OCI-LY7 (cell line): ENCODE measurements at regions not wholly inside any gene's neighbourhood (a gene's known extent, or its start where the extent isn't known, plus 50 kb on each side); places are given as distances from the start of the nearest gene placed in this dataset.
"Not testable (repeated sequence)": the region's sequence is repeated elsewhere in the genome, so short reads cannot be mapped to it uniquely, and the experiment has no call there.

ENCODE experiments used
- BruUV-seq: library from RNA; stranded (reverse); fragments of 400-500 nt; replicated peaks from 2 replicates; lab custom pipeline; 2021; lab: Mats Ljungman, UMichigan
- CTCF ChIA-PET: fragments of 300-600 bp; sonication (Branson Sonifier 250); formaldehyde crosslinking; loops from one replicate; lab custom pipeline; 2022; ENCODE audit warnings: antibody characterized with exemption; ENCODE audit not compliant: unreplicated experiment; lab: Charles Lee
- POLR2A ChIA-PET: fragments of 300-600 bp; sonication (Branson Sonifier 250); formaldehyde crosslinking; loops from one replicate; lab custom pipeline; 2022; ENCODE audit warnings: antibody characterized with exemption; lab: Charles Lee
- DNase-seq: peaks from one replicate; pipeline ENCODE4 v3.0.0-alpha.2; 2015; ENCODE audit warnings: low spot score
- H2AFZ ChIP-seq: fragments of 200-600 bp; sonication (generic), shearing (Covaris generic); 2 replicates; pipeline ENCODE4 v1.6.1; 2014; ENCODE audit warnings: mild to moderate bottlenecking, antibody characterized with exemption, low read length, moderate library complexity
- H3K27ac ChIP-seq: fragments of 200-600 bp; sonication (generic); 2 replicates; pipeline ENCODE4 v1.5.1; 2014; ENCODE audit warnings: mixed run types, low read depth, mild to moderate bottlenecking, moderate library complexity, low read length, inconsistent platforms; ENCODE audit not compliant: poor library complexity, severe bottlenecking
- H3K36me3 ChIP-seq: fragments of 200-600 bp; sonication (generic); 2 replicates; pipeline ENCODE4 v1.6.1; 2014; ENCODE audit warnings: mild to moderate bottlenecking, antibody characterized with exemption, low read length, moderate library complexity, mixed read lengths; ENCODE audit not compliant: insufficient read depth
- H3K4me1 ChIP-seq: fragments of 200-600 bp; sonication (generic); 2 replicates; pipeline ENCODE4 v1.5.1; 2014; ENCODE audit warnings: mild to moderate bottlenecking, low read length; ENCODE audit not compliant: insufficient read depth, poor library complexity, severe bottlenecking
- H3K4me2 ChIP-seq: fragments of 200-600 bp; sonication (generic); 2 replicates; pipeline ENCODE4 v1.6.1; 2014; ENCODE audit warnings: mild to moderate bottlenecking, low read length
- H3K4me3 ChIP-seq: fragments of 200-600 bp; sonication (generic); 2 replicates; pipeline ENCODE4 v1.5.1; 2014; ENCODE audit warnings: mild to moderate bottlenecking, low read depth, low read length; ENCODE audit not compliant: poor library complexity, severe bottlenecking
- H3K79me2 ChIP-seq: fragments of 200-600 bp; sonication (generic); 2 replicates; pipeline ENCODE4 v1.6.1; 2016; ENCODE audit warnings: low read depth, mild to moderate bottlenecking, low read length, moderate library complexity, mixed read lengths; ENCODE audit not compliant: insufficient read depth
- H3K9me2 ChIP-seq: fragments of 200-600 bp; sonication (generic); 2 replicates; pipeline ENCODE4 v1.6.1; 2016; ENCODE audit warnings: mild to moderate bottlenecking, low read length, mixed read lengths; ENCODE audit not compliant: insufficient read depth
- H3K9me3 ChIP-seq: fragments of 200-600 bp; sonication (generic); 2 replicates; pipeline ENCODE4 v1.6.1; 2014; ENCODE audit warnings: mild to moderate bottlenecking, mixed run types, low read length, mixed read lengths
- H4K20me1 ChIP-seq: fragments of 200-600 bp; sonication (generic); 2 replicates; pipeline ENCODE4 v1.6.1; 2014; ENCODE audit warnings: mild to moderate bottlenecking, antibody characterized with exemption, low read length, moderate library complexity, mixed read lengths; ENCODE audit not compliant: insufficient read depth
- EZH2phosphoT487 ChIP-seq: fragments of 200-600 bp; sonication (generic); IDR thresholded peaks from 2 replicates; pipeline ENCODE4 v1.6.1; 2018; ENCODE audit warnings: low read depth, borderline replicate concordance, mild to moderate bottlenecking, mixed run types, antibody characterized with exemption, low read length, moderate library complexity, mixed read lengths
- intact Hi-C: fragments of 100-400 bp; cut with micrococcal nuclease; formaldehyde crosslinking; loops from one replicate; pipeline ENCODE4 v1.10.0; 2022; ENCODE audit not compliant: unreplicated experiment
- TF ChIP-seq, protein P1 (sequence below): fragments of 200-600 bp; sonication (generic); conservative IDR thresholded peaks from 2 replicates; pipeline ENCODE4 v1.5.1; 2014; ENCODE audit warnings: mild to moderate bottlenecking, antibody characterized with exemption, low read length, moderate library complexity, mixed read lengths

DNA sequence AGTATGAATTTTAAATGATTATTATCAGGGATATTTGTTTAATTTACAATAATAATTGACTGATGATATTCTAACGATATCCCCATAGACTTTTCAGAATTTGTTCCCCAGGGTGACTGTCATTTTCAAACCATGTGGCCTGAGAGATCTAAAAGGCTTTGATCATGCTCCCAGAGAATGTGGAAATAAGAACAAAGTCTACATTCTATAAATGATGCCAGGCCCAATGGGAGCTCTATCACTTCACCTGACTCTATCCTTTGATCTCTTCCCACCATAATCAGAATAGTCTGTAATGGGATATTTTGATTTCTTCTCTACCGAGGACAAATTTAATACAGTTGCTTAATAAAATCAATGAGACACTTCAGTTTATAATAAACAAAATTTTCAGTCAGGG, 483.4 kb upstream of the IRAK1BP1 start:
- no peaks in the 10 kb centered on the region for H4K20me1 ChIP-seq
- no peaks in the 10 kb centered on the region for H3K9me3 ChIP-seq
- intact Hi-C loops, result no loop called here
- no peak for DNase-seq
- H3K4me3 ChIP-seq, result no peak overlapping the region
- H3K79me2 ChIP-seq, result no peaks in the 10 kb centered on the region
- ChIA-PET POLR2A (no interaction called here), CTCF (no interaction called here)
- no peak overlapping the region for H3K27ac ChIP-seq
- H3K9me2 ChIP-seq, result no peaks in the 10 kb centered on the region
- H3K36me3 ChIP-seq, result no peaks in the 10 kb centered on the region
- no peak overlapping the region for H3K4me2 ChIP-seq
- no peaks in the 10 kb centered on the region for H3K4me1 ChIP-seq
- TF ChIP-seq, protein P1, sequence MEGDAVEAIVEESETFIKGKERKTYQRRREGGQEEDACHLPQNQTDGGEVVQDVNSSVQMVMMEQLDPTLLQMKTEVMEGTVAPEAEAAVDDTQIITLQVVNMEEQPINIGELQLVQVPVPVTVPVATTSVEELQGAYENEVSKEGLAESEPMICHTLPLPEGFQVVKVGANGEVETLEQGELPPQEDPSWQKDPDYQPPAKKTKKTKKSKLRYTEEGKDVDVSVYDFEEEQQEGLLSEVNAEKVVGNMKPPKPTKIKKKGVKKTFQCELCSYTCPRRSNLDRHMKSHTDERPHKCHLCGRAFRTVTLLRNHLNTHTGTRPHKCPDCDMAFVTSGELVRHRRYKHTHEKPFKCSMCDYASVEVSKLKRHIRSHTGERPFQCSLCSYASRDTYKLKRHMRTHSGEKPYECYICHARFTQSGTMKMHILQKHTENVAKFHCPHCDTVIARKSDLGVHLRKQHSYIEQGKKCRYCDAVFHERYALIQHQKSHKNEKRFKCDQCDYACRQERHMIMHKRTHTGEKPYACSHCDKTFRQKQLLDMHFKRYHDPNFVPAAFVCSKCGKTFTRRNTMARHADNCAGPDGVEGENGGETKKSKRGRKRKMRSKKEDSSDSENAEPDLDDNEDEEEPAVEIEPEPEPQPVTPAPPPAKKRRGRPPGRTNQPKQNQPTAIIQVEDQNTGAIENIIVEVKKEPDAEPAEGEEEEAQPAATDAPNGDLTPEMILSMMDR, result no peak
- no peak for TF ChIP-seq EZH2phosphoT487
- no TSS peak for BruUV-seq
- H2AFZ ChIP-seq, result no peak overlapping the region

DNA sequence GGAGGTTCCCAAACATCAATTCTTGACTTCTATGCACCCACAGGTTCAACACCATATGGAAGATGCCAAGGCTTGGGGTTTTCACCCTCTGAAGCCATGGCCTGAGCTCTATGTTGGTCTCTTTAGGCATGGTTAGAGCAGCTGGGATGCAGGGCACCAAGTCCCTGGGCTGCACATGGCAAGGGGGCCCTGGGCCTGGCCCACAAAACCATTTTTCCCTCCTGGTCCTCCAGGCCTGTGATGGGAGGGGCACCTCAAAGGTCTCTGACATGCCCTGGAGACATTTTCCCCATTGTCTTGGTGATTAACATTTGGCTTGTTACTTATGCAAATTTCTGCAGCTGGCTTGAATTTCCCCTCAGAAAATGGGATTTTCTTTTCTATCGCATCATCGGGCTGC, 480.5 kb upstream of the IRAK1BP1 start:
- DNase-seq, H3K9me3 ChIP-seq, H4K20me1 ChIP-seq, H3K9me2 ChIP-seq, BruUV-seq, H3K36me3 ChIP-seq, CTCF ChIA-PET, POLR2A ChIA-PET, H3K4me1 ChIP-seq, intact Hi-C loops, H3K4me3 ChIP-seq, H3K4me2 ChIP-seq, H3K79me2 ChIP-seq, H3K27ac ChIP-seq, H2AFZ ChIP-seq: not testable (repeated sequence)

DNA sequence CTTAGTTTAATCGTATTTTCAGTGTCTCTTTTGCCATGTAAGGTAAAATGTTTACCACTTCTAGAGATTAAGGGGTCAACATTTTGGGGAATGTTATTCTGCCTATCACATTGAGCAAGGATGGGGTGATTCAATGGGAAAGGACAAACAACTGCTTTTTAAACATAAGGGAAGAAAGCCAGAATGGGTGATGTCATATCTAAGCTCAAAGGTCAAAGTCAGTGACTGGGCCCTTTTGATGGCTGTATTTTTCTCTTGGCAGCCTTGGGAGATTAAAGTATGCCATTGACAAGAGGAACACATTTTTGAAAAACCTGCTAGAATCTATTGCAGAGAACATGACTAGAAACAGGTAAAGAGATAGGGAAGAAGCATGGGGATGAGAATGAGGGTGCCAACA, 477.3 kb upstream of the IRAK1BP1 start:
- H2AFZ ChIP-seq, result no peak overlapping the region
- POLR2A ChIA-PET, result interaction anchor here (0.7 kb wide), 1 partner anchor 12 kb away, joined by 3 read pairs; no protein-coding TSS in a partner anchor
- no peaks in the 10 kb centered on the region for H3K9me3 ChIP-seq
- CTCF ChIA-PET, result no interaction called here
- H3K79me2 ChIP-seq, result no peaks in the 10 kb centered on the region
- no peaks in the 10 kb centered on the region for H3K4me1 ChIP-seq
- H3K4me2 ChIP-seq, result no peak overlapping the region
- no TSS peak for BruUV-seq
- intact Hi-C loops, result no loop called here
- no peaks in the 10 kb centered on the region for H4K20me1 ChIP-seq
- TF ChIP-seq, protein P1, result no peak
- no peak for TF ChIP-seq EZH2phosphoT487
- no peak overlapping the region for H3K4me3 ChIP-seq
- DNase-seq, result no peak
- no peaks in the 10 kb centered on the region for H3K9me2 ChIP-seq
- H3K36me3 ChIP-seq, result no peaks in the 10 kb centered on the region
- no peak overlapping the region for H3K27ac ChIP-seq
